Activated T-cell treated with anti-CD3 and anti-CD28 coated beads for 48 hours (primary cell): ENCODE measurements at regions not wholly inside any gene's neighbourhood (a gene's known extent, or its start where the extent isn't known, plus 50 kb on each side); places are given as distances from the start of the nearest gene placed in this dataset.
"Not testable (repeated sequence)": the region's sequence is repeated elsewhere in the genome, so short reads cannot be mapped to it uniquely, and the experiment has no call there.

Experiments
- DNase-seq: peaks from one replicate; pipeline ENCODE4 v3.0.0-alpha.2; 2020; ENCODE audit warnings: low read depth

GRCh38 chr3:75394562-75395360, 269.4 kb upstream of the FRG2C start:
- not testable (repeated sequence) for DNase-seq

- DNase-seq = no peak
Measured at GRCh38 chr3:75395580-75396315, 268.4 kb upstream of the FRG2C start.

- no peak for DNase-seq
Measured at GRCh38 chr3:75396316-75396802, 267.8 kb upstream of the FRG2C start.

DNA sequence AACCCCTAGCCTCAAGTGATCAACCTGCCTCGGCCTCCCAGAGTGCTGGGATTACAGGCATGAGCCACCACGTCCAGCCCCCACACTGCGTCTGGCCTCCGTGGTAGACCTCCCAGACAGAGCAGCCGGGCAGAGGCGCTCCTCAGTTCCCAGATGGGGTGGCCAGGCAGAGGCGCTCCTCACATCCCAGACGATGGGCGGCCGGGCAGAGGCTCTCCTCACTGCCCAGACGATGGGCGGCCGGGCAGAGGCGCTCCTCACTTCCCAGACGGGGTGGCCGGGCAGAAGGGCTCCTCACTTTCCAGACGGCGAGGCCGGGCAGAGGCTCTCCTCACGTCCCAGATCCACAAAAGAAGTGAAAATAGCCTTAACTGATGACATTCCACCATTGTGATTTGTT, 266.6 kb upstream of the FRG2C start:
- DNase-seq = not testable (repeated sequence)

- DNase-seq = peak; percentile 30
Measured at GRCh38 chr3:75422101-75422945, 241.8 kb upstream of the FRG2C start.

GRCh38 chr3:75425379-75425778, 238.7 kb upstream of the FRG2C start:
- not testable (repeated sequence) for DNase-seq

- DNase-seq = not testable (repeated sequence)
Measured at GRCh38 chr3:75427486-75427885, 236.6 kb upstream of the FRG2C start.

DNA sequence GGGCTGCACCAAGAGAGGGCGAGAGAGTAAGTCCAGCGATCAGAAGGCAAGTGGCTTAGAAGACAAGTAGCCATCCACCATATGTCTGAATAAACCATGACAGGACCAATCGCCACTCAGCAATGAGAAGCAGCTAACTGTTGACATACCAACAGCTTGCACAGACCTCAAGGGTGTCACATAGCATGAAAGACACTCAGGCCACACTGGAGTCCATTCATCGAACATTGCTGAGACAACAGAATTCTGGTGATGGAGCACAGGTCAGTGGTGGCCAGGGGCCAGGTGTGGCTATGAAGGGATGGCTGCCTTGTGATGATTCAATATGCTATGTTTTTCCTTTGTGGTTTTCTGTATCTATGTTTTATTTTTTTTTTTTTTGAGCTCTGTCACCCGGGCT, 236.2 kb upstream of the FRG2C start:
- not testable (repeated sequence) for DNase-seq

DNA sequence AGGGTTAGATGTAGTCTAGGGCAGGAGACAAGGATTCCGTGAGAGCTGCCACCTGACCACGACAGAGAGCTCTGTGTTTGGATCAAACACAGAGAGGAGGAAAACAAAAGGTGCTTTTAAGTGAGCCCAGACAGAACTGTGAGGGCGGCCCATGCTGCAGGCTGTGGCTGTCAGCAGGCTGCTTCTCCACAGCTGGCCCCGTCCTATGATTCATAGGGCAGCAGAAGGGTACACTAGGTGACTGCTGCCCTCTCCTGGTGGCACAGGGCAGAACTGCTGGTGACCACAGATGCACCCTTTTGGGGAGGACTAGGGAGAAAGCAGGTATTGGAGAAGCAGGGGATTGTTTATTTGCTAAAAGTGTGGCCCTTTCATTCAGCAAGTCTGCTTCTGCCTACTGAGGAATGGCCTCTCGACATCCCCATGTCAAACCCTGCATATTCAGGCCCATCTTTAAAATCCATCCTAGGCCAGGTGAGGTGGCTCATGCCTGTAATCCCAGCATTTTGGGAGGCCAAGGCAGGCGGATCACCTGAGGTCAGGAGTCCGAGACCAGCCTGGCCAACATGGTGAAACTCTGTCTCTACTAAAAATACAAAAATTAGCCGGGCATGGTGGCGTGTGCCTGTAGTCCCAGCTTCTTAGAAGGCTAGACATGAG, 234.4 kb upstream of the FRG2C start:
- peak; percentile 64 for DNase-seq

DNA sequence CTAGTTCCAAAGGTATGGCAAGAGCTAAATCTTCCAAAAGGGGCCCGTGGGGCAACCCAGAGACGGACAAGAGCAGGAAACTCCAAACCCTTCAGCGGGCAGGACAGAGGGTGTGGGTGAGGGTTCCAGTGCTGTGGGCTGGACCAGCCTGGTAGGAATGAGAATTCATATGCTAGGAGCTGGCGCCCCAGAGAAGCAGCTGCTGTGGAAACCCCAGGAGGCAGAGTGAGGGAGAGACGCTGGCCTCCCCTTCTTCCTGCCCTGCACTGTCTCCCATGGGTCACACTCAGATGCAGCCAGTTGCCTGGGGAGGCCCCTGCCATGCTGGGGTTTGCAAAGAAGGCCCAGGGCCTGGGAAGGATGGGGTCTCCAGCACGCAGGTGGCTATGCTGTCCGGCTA, 233.7 kb upstream of the FRG2C start:
- not testable (repeated sequence) for DNase-seq

GRCh38 chr3:75431120-75431519, 233.0 kb upstream of the FRG2C start:
- not testable (repeated sequence) for DNase-seq

GRCh38 chr3:75432466-75432865, 231.7 kb upstream of the FRG2C start:
- DNase-seq = not testable (repeated sequence)

DNA sequence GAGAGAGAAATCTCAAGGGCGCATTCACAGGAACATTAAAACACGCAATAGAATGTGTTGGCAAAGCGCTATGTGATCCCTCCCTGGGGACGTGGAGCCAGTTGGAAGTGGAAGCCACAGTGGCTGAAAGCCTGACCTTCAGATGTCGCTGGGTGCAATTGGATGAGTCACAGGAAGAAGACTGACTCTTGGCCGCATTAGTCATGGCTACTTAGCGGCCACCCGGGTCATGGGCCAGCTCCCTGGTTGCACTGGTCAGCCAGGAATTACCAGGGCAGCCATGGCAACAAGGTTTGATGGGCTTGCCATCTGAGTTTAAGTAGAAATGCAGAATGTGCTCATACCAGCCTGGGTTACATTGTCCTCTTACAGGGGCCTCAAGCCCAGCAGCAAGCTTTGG, 231.2 kb upstream of the FRG2C start:
- DNase-seq = not testable (repeated sequence)

GRCh38 chr3:75433295-75433694, 230.8 kb upstream of the FRG2C start:
- DNase-seq = not testable (repeated sequence)

DNA sequence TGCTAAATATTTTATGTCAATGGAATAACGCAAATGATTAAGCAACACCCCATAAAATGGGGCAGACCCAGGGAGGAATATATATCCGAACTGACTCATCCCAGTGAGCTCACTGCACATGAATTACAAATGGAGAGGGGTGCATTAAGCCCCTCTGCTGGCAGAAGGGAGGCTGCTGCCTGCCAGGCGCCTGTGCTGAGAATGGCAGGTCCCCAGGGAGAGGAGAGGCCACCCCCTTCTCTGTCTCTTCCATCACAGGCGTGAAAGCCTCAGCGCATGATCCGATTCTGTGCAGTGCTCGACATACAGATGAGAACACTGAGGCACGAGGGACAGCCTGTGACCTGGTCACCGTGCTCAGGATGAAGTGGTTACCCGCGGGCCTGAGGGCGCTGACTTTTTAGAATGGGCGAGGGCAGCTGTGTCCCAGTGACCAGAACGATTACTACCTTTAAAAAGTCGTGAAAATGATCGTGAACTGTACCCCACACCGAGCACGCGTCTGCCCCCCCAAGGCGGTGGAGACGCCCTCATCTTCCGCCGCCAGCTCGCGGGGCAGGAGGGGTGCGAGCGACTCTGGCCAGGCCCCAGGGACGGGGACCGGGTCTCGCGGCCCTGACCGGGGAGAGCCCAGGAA, 229.7 kb upstream of the FRG2C start:
- peak; percentile 8 for DNase-seq

DNA sequence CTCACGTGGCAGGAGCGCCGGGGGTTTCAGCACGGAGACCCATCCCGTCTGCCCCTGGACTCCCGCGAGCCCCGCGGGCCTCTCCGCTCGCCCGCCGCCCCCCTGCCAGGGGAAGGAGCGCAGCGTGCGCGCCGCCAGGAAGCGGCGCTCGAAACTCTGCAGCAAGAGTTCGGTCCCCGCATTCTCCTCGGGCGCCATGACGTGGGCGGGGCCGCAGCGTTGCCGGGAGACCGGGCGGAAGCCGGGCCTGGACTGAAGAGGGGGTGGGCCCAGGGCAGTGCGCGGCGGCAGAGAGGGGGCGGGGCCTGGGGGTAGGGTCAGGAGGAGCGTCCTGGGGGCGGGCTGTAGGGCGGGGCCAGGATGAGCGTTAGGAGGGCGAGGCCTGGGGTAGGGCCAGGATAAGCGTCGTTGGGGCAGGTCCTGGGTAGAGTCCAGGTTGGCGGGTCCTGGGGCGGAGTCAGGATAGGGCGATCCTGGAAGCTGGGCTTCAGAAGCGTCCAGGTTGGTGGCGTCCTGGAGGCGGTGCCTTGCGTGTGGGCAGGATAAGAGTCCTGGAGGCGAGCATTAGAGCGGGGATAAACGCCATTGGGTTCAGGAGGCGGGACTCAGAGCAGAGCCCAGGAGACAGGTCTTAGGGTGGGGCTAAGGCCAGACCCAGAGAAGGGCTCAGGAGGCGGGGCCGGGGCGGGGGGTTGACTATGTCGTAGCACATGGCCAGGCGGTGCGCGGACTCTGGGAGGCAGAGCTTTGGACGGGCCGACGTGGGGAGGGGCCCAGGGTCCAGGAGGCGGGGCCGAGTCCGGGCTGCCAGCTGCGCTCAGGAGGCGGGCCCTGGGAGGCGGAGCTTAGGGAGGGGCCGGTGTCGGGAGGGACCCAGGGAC, 229.0 kb upstream of the FRG2C start:
- peak; percentile 96 for DNase-seq

DNA sequence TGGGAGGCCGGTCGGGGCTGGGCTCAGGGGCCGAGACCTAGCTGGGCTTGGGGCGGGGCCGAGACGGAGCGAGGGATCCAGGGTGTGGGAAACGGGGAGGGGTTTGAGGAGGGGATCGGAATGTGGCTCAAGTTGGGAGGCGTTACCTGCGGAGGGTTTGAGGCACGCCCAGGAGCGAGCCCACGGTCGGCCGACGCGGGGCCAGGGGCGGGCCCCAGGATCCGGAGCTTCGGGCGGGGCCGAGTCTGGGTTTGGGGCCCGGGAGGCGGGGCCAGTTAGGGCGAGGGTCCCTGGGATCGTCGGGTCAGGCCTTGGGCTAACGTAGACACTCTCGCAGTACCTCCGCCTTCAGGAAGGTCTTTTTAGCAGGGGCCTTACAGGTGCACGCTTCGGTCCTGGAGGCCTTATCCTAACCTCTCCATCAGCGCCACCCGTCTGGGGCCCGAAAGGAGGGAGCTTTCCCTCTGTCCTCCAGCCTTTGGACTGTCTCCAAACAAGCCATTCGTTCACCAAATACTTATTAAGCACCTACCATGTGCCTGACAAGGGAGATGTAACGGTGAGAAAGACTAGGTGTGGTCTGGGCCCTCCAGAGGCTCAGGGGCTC, 228.2 kb upstream of the FRG2C start:
- not testable (repeated sequence) for DNase-seq

DNA sequence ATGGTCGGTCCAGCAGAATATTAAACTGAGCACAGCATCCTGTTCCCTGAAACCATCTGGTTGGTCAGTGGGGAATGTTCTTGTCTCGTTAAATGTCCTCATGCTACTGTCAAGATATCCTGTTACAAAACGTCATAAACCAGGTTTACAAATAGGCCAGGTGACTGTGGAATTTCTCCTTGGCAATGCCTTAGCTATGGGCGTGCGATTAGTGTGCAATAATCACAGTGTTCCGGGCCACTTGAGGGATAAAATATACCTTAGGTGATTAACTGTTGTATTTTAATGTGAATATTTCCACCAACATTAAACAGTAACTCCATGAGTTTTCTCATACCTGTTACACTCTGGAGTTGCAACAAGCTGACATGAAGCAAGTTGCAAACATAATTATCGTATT, 223.1 kb upstream of the FRG2C start:
- not testable (repeated sequence) for DNase-seq

DNA sequence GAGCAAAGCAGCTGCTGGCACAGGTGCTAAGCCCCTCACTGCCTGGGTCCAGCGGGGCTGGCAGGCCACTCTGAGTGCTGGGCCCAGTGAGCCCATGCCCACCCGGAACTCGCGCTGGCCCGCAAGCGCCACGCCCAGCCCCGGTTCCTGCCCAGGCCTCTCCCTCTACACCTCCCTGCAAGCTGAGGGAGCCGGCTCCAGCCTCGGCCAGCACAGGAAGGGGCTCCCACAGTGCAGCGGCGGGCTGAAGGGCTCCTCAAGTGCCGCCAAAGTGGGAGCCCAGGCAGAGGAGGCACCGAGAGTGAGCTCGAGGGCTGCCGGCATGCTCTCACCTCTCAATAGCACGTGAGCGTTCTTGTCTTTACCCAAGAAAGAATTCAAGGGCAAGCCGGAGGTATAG, 219.5 kb upstream of the FRG2C start:
- DNase-seq = not testable (repeated sequence)

DNA sequence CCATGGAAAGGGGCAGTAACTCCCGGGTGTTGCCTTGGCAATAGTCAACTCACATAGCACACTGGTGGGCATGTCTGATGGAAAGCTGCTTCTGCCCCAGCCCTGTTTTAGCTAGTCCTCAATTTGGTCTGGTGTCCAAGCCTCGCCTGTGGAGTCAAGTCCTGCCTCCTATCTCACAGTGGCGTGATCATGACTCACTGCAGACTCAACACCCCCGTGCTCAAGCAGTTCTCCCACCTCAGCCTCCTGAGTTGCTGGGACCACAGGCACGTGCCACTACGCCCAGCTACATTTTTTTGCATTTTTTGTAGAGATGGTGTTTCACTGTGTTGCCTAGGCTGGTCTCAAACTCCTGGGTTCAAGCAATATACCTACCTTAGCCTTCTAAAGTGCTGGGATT, 218.9 kb upstream of the FRG2C start:
- DNase-seq = not testable (repeated sequence)
